Karpas-422 (cell line): ENCODE measurements at regions not wholly inside any gene's neighbourhood (a gene's known extent, or its start where the extent isn't known, plus 50 kb on each side); places are given as distances from the start of the nearest gene placed in this dataset.

Experiments used
- DNase-seq: peaks from one replicate; pipeline ENCODE4 v3.0.0-alpha.2; 2015
- H2AFZ ChIP-seq: fragments of 200-600 bp; sonication (generic); 2 replicates; pipeline ENCODE4 v1.6.1; 2014; ENCODE audit warnings: antibody characterized with exemption, low read length, mixed read lengths
- H3K27ac ChIP-seq: fragments of 200-600 bp; sonication (generic); 2 replicates; pipeline ENCODE4 v1.5.1; 2014; ENCODE audit warnings: mild to moderate bottlenecking, low read length, moderate library complexity
- H3K27me3 ChIP-seq: fragments of 200-600 bp; sonication (generic); 2 replicates; pipeline ENCODE4 v1.6.1; 2014; ENCODE audit warnings: low read length, mixed read lengths
- H3K36me3 ChIP-seq: fragments of 200-600 bp; sonication (generic); 2 replicates; pipeline ENCODE4 v1.6.1; 2014; ENCODE audit warnings: low read length, mixed read lengths; ENCODE audit not compliant: insufficient read depth
- H3K4me1 ChIP-seq: fragments of 200-600 bp; sonication (generic); 2 replicates; pipeline ENCODE4 v1.6.1; 2014; ENCODE audit warnings: mild to moderate bottlenecking, low read length, mixed read lengths
- H3K4me2 ChIP-seq: fragments of 200-600 bp; sonication (generic); 2 replicates; pipeline ENCODE4 v1.6.1; 2014; ENCODE audit warnings: low read length, low read depth, mild to moderate bottlenecking; ENCODE audit not compliant: poor library complexity, severe bottlenecking
- H3K4me3 ChIP-seq: fragments of 200-600 bp; sonication (generic); 2 replicates; pipeline ENCODE4 v1.5.1; 2014; ENCODE audit warnings: mild to moderate bottlenecking, antibody characterized with exemption, low read length, mixed read lengths
- H3K79me2 ChIP-seq: fragments of 200-600 bp; sonication (generic); 2 replicates; pipeline ENCODE4 v1.6.1; 2014; ENCODE audit warnings: mild to moderate bottlenecking, low read length, mixed read lengths
- H3K9ac ChIP-seq: fragments of 200-600 bp; sonication (generic); 2 replicates; pipeline ENCODE4 v1.6.0; 2014; ENCODE audit warnings: low read length
- H3K9me2 ChIP-seq: fragments of 200-600 bp; sonication (generic), shearing (Covaris generic); replicated peaks from 2 replicates; pipeline ENCODE4 v1.6.0; 2014; ENCODE audit warnings: mild to moderate bottlenecking, low read length, moderate library complexity; ENCODE audit not compliant: insufficient read depth
- H3K9me3 ChIP-seq: fragments of 300-700, 200-600 bp; sonication (generic); 2 replicates; pipeline ENCODE4 v1.6.1; 2014; ENCODE audit warnings: low read length, mixed read lengths
- H4K20me1 ChIP-seq: fragments of 200-600 bp; sonication (generic); 2 replicates; pipeline ENCODE4 v1.6.1; 2014; ENCODE audit warnings: mild to moderate bottlenecking, antibody characterized with exemption, low read length, low read depth; ENCODE audit not compliant: insufficient read depth

GRCh38 chr5:22926574-22926973 lies 73.4 kb upstream of the CDH12 start:
- Histone ChIP-seq H3K4me3 (no peak overlapping the region), H2AFZ (0 out of 2 replicates have a peak overlapping the region, but pooled peaks have one; percentile 50)

GRCh38 chr5:22918511-22918910 lies 65.4 kb upstream of the CDH12 start:
- no peak for DNase-seq
- Histone ChIP-seq H3K27me3 (no peaks in the 10 kb centered on the region), H3K27ac (no peak overlapping the region)

More at GRCh38 chr5:22926574-22926973, 73.4 kb upstream of the CDH12 start:
- no peaks in the 10 kb centered on the region for H3K79me2 ChIP-seq
- H3K9ac ChIP-seq: no peak overlapping the region
- H3K9me2 ChIP-seq: 0 out of 2 replicates have a peak, but pooled peaks cover 3% of the 10 kb centered on the region
- no peaks in the 10 kb centered on the region for H3K27me3 ChIP-seq
- H3K27ac ChIP-seq: no peak overlapping the region
- no peaks in the 10 kb centered on the region for H3K9me3 ChIP-seq
- H4K20me1 ChIP-seq: no peaks in the 10 kb centered on the region
- H3K4me1 ChIP-seq: no peaks in the 10 kb centered on the region
- no peak overlapping the region for H3K4me2 ChIP-seq
- no peaks in the 10 kb centered on the region for H3K36me3 ChIP-seq
- no peak for DNase-seq

GRCh38 chr5:22916393-22916792 lies 63.2 kb upstream of the CDH12 start:
- H3K27me3 ChIP-seq: no peaks in the 10 kb centered on the region
- H3K36me3 ChIP-seq: no peaks in the 10 kb centered on the region
- H3K9me3 ChIP-seq: no peaks in the 10 kb centered on the region
- no peak overlapping the region for H3K4me2 ChIP-seq
- H4K20me1 ChIP-seq: no peaks in the 10 kb centered on the region
- no peak overlapping the region for H3K9ac ChIP-seq
- H3K27ac ChIP-seq: no peak overlapping the region
- DNase-seq: no peak
- H3K4me1 ChIP-seq: no peaks in the 10 kb centered on the region
- H2AFZ ChIP-seq: no peak overlapping the region
- H3K9me2 ChIP-seq: no peaks in the 10 kb centered on the region
- H3K79me2 ChIP-seq: no peaks in the 10 kb centered on the region
- no peak overlapping the region for H3K4me3 ChIP-seq

More at GRCh38 chr5:22918511-22918910, 65.4 kb upstream of the CDH12 start:
- H3K4me3 ChIP-seq: no peak overlapping the region
- H3K4me2 ChIP-seq: no peak overlapping the region
- H3K9me2 ChIP-seq: 0 out of 2 replicates have a peak, but pooled peaks cover 3% of the 10 kb centered on the region
- no peak overlapping the region for H3K9ac ChIP-seq
- H3K36me3 ChIP-seq: no peaks in the 10 kb centered on the region
- no peaks in the 10 kb centered on the region for H3K79me2 ChIP-seq
- no peaks in the 10 kb centered on the region for H4K20me1 ChIP-seq
- no peak overlapping the region for H2AFZ ChIP-seq
- H3K9me3 ChIP-seq: no peaks in the 10 kb centered on the region
- no peaks in the 10 kb centered on the region for H3K4me1 ChIP-seq

GRCh38 chr5:22911019-22911418 lies 57.9 kb upstream of the CDH12 start:
- H3K4me1 ChIP-seq: no peaks in the 10 kb centered on the region
- no peaks in the 10 kb centered on the region for H3K36me3 ChIP-seq
- H3K9me2 ChIP-seq: no peaks in the 10 kb centered on the region
- H3K27ac ChIP-seq: no peak overlapping the region
- H3K9ac ChIP-seq: no peak overlapping the region
- no peaks in the 10 kb centered on the region for H3K79me2 ChIP-seq
- no peak overlapping the region for H2AFZ ChIP-seq
- H3K4me2 ChIP-seq: no peak overlapping the region
- no peaks in the 10 kb centered on the region for H3K9me3 ChIP-seq
- H3K4me3 ChIP-seq: no peak overlapping the region
- H3K27me3 ChIP-seq: no peaks in the 10 kb centered on the region
- no peak for DNase-seq
- no peaks in the 10 kb centered on the region for H4K20me1 ChIP-seq

GRCh38 chr5:22910523-22910922 lies 57.4 kb upstream of the CDH12 start:
- Histone ChIP-seq H3K79me2 (no peaks in the 10 kb centered on the region), H3K9me3 (no peaks in the 10 kb centered on the region), H4K20me1 (no peaks in the 10 kb centered on the region), H3K27ac (no peak overlapping the region), H3K4me2 (no peak overlapping the region), H3K9ac (no peak overlapping the region), H2AFZ (no peak overlapping the region), H3K4me3 (no peak overlapping the region), H3K27me3 (no peaks in the 10 kb centered on the region), H3K9me2 (no peaks in the 10 kb centered on the region), H3K4me1 (no peaks in the 10 kb centered on the region), H3K36me3 (no peaks in the 10 kb centered on the region)
- DNase-seq: no peak

- H3K9me3 ChIP-seq: no peaks in the 10 kb centered on the region
- H3K79me2 ChIP-seq: no peaks in the 10 kb centered on the region
- H3K9ac ChIP-seq: no peak overlapping the region
- H3K27me3 ChIP-seq: no peaks in the 10 kb centered on the region
- no peaks in the 10 kb centered on the region for H3K4me1 ChIP-seq
- H3K36me3 ChIP-seq: no peaks in the 10 kb centered on the region
- no peaks in the 10 kb centered on the region for H4K20me1 ChIP-seq
- H3K27ac ChIP-seq: no peak overlapping the region
- no peak overlapping the region for H3K4me3 ChIP-seq
- no peak for DNase-seq
- no peaks in the 10 kb centered on the region for H3K9me2 ChIP-seq
- no peak overlapping the region for H3K4me2 ChIP-seq
- no peak overlapping the region for H2AFZ ChIP-seq
Observed at GRCh38 chr5:22908586-22908985, 55.4 kb upstream of the CDH12 start.

GRCh38 chr5:22908129-22908528 lies 55.0 kb upstream of the CDH12 start:
- Histone ChIP-seq H3K4me2 (no peak overlapping the region), H3K27me3 (no peaks in the 10 kb centered on the region), H4K20me1 (no peaks in the 10 kb centered on the region), H3K9me3 (no peaks in the 10 kb centered on the region), H3K4me3 (no peak overlapping the region), H3K9ac (no peak overlapping the region), H3K27ac (no peak overlapping the region), H3K36me3 (no peaks in the 10 kb centered on the region), H2AFZ (no peak overlapping the region), H3K79me2 (no peaks in the 10 kb centered on the region), H3K9me2 (no peaks in the 10 kb centered on the region), H3K4me1 (no peaks in the 10 kb centered on the region)
- DNase-seq: no peak
